Body of pancreas (tissue), 4 donors: ENCODE measurements at regions not wholly inside any gene's neighbourhood (a gene's known extent, or its start where the extent isn't known, plus 50 kb on each side); places are given as distances from the start of the nearest gene placed in this dataset.

Experiments
- ATAC-seq: fragments of 150-250 bp; one replicate; pipeline ENCODE4 v1.9.1; 2016
- DNase-seq, 4 donors: peaks; one replicate each; pipeline ENCODE4 v3.0.0-alpha.2; 2019
- H3K27ac ChIP-seq, 4 donors: fragments of 200-600 bp; sonication (generic); 1 replicate in 3 of 4; 2 replicates in 1 of 4; pipeline versions ENCODE4 v1.5.1 to v1.6.1; 2016 to 2019; ENCODE audit warnings: mild to moderate bottlenecking in 1 of 4, mixed read lengths in 1 of 4, moderate library complexity in 1 of 4
- H3K27me3 ChIP-seq, 2 donors: fragments of 200-600 bp; sonication (generic); one replicate each; pipeline ENCODE4 v1.6.0; 2016; ENCODE audit warnings: mild to moderate bottlenecking in 1 of 2
- H3K36me3 ChIP-seq, 2 donors: fragments of 200-600 bp; sonication (generic); replicated peaks in 1 of 2; 2 replicates each; pipeline ENCODE4 v1.5.1; 2016; ENCODE audit warnings: low read depth in 2 of 2; ENCODE audit not compliant: insufficient read depth in 1 of 2
- H3K4me1 ChIP-seq: fragments of 200-600 bp; sonication (generic); one replicate; pipeline ENCODE4 v1.6.0; 2016
- H3K4me3 ChIP-seq, 2 donors: fragments of 200-600 bp; sonication (generic); 1 replicate in 1 of 2; 2 replicates in 1 of 2; pipeline ENCODE4 v1.5.1; 2016 to 2019
- H3K9me3 ChIP-seq, 3 donors: fragments of 200-600 bp; sonication (generic); 1 replicate in 2 of 3; 2 replicates in 1 of 3; pipeline ENCODE4 v1.5.1; 2016
- POLR2A ChIP-seq, 3 donors: fragments of 450-650 bp; IDR thresholded peaks; one replicate each; pipeline ENCODE4 v1.6.1; 2016; ENCODE audit warnings: antibody characterized with exemption in 3 of 3, mild to moderate bottlenecking in 2 of 3
- WGBS, 2 donors: methylation state at CpG; one replicate each; pipeline ENCODE4 v1.1.5; 2017; 5-methylcytosine and 5-hydroxymethylcytosine counted together
- intact Hi-C: fragments of 100-400 bp; cut with DNase I; formaldehyde crosslinking; loops from one replicate; pipeline ENCODE4 v1.15.1; 2023
- TF ChIP-seq, protein P1 (sequence below), 7 experiments: fragments of 450-650 bp in 4 of 7; fragments of 200-600 bp in 3 of 7; sonication (generic) in 3 of 7; IDR thresholded peaks; one replicate each; pipeline ENCODE4 v1.5.1; 2016 to 2019; ENCODE audit warnings: antibody characterized with exemption in 7 of 7

- Histone ChIP-seq H3K4me3 (no peak overlapping the region), H3K27me3 (no peaks in the 10 kb centered on the region), H3K9me3 (no peaks in the 10 kb centered on the region), H3K36me3 (no peaks in the 10 kb centered on the region), H3K4me1 (no peaks in the 10 kb centered on the region), H3K27ac (no peak overlapping the region)
- WGBS, 2 donors: 88% methylated on average over 4 of the region's 4 CpGs
- DNase-seq: no peak
- intact Hi-C loops: no loop called here
- TF ChIP-seq, protein P1, sequence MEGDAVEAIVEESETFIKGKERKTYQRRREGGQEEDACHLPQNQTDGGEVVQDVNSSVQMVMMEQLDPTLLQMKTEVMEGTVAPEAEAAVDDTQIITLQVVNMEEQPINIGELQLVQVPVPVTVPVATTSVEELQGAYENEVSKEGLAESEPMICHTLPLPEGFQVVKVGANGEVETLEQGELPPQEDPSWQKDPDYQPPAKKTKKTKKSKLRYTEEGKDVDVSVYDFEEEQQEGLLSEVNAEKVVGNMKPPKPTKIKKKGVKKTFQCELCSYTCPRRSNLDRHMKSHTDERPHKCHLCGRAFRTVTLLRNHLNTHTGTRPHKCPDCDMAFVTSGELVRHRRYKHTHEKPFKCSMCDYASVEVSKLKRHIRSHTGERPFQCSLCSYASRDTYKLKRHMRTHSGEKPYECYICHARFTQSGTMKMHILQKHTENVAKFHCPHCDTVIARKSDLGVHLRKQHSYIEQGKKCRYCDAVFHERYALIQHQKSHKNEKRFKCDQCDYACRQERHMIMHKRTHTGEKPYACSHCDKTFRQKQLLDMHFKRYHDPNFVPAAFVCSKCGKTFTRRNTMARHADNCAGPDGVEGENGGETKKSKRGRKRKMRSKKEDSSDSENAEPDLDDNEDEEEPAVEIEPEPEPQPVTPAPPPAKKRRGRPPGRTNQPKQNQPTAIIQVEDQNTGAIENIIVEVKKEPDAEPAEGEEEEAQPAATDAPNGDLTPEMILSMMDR (IDR thresholded peaks at IDR 0.05): no peak
- no peak for TF ChIP-seq POLR2A (IDR thresholded peaks at IDR 0.05)
- no peak for ATAC-seq
Observed at GRCh38 chr1:222865718-222866117, 50.9 kb downstream of the DISP1 start.

- Histone ChIP-seq H3K9me3 (no peaks in the 10 kb centered on the region), H3K27me3 (no peaks in the 10 kb centered on the region), H3K4me1 (no peaks in the 10 kb centered on the region), H3K36me3 (no peaks in the 10 kb centered on the region), H3K27ac (no peak overlapping the region), H3K4me3 (no peak overlapping the region)
- TF ChIP-seq POLR2A (IDR thresholded peaks at IDR 0.05): no peak
- TF ChIP-seq, protein P1 (IDR thresholded peaks at IDR 0.05): no peak
- WGBS, 2 donors: 60 to 79% methylated on average over 1 of the region's 1 CpG
- ATAC-seq: no peak
- DNase-seq: no peak
- intact Hi-C loops: no loop called here
Observed at GRCh38 chr1:222867316-222867715, 52.5 kb downstream of the DISP1 start.

DNA sequence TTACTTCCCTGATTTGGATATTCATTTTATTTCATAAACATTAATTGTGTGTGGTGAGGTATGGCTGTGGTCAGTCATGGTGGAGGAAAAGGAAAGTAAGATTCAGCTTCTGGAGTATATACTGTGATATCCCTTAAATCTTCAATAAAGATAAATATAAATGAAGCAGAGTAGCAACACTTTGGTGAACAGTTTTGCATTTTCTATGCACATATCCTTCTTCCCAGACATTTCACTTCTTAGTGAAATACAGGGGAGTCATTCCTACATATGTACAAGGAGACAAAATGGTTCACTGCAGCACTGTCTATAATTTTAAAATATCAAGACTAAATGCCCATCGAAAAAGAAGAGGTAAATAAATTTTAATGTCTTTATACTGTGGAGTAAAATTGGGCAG, 61.3 kb downstream of the DISP1 start:
- no peak for DNase-seq
- TF ChIP-seq POLR2A (IDR thresholded peaks at IDR 0.05): no peak
- TF ChIP-seq, protein P1 (IDR thresholded peaks at IDR 0.05): no peak
- intact Hi-C loops: no loop called here
- no peaks in the 10 kb centered on the region for H3K27me3 ChIP-seq
- no peaks in the 10 kb centered on the region for H3K4me1 ChIP-seq
- no peaks in the 10 kb centered on the region for H3K9me3 ChIP-seq
- no peak overlapping the region for H3K4me3 ChIP-seq
- H3K36me3 ChIP-seq: no peaks in the 10 kb centered on the region
- 77 to 82% methylated on average over 1 of the region's 1 CpG for WGBS, 2 donors
- ATAC-seq: no peak
- no peak overlapping the region for H3K27ac ChIP-seq

DNA sequence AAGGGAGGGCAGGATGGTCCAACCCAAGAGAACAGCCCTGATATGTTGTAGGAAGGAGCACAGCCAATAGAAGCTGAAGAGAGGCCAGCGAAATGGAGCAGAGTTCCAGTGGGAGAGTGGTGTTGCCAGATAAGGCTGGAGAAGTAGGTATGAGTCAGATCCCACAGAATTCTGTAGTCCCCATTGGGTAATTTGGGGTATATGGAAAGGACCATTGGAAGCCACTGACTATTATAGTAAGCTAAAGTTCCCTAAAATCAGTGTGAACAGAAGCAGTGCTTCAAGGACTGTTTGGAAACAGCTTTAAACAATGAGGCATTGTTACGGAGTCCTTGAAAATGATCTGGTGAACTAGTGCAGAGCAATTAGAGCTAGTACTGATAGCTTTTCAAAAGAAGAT, 63.0 kb downstream of the DISP1 start:
- Histone ChIP-seq H3K27me3 (no peaks in the 10 kb centered on the region), H3K36me3 (no peaks in the 10 kb centered on the region), H3K9me3 (no peaks in the 10 kb centered on the region), H3K27ac (no peak overlapping the region), H3K4me3 (no peak overlapping the region), H3K4me1 (no peaks in the 10 kb centered on the region)
- ATAC-seq (no peak), DNase-seq (no peak)
- intact Hi-C loops: no loop called here
- WGBS, 2 donors: 79 to 87% methylated on average over 2 of the region's 2 CpGs
- TF ChIP-seq POLR2A (IDR thresholded peaks at IDR 0.05): no peak
- TF ChIP-seq, protein P1 (IDR thresholded peaks at IDR 0.05): no peak

DNA sequence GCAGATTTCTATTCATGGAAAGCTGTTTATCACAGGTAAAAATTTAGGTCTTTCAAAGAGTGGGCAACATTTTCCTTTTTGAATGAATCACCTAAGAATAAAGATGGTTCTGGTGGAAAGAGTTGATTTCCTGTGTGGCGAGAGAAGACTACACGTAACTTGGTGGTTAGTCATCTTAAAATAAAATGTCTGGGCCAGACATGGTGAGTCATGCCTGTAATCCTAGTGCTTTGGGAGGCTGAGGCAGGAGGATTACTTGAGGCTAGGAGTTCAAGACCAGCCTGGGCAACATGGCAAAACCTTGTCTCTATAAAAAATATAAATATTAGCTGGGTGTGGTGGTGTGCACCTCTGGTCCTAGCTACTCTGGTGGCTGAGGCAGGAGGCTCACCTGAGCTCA, 65.7 kb downstream of the DISP1 start:
- H3K4me3 ChIP-seq: no peak overlapping the region
- H3K27me3 ChIP-seq: no peaks in the 10 kb centered on the region
- no peaks in the 10 kb centered on the region for H3K9me3 ChIP-seq
- H3K36me3 ChIP-seq: no peaks in the 10 kb centered on the region
- H3K4me1 ChIP-seq: no peaks in the 10 kb centered on the region
- WGBS, 2 donors: 67 to 95% methylated on average over 2 of the region's 2 CpGs
- ATAC-seq (no peak), DNase-seq (no peak)
- intact Hi-C loops: no loop called here
- TF ChIP-seq, protein P1 (IDR thresholded peaks at IDR 0.05): no peak
- no peak for TF ChIP-seq POLR2A (IDR thresholded peaks at IDR 0.05)
- H3K27ac ChIP-seq: no peak overlapping the region
